HEK293T (cell line): ENCODE measurements at regions not wholly inside any gene's neighbourhood (a gene's known extent, or its start where the extent isn't known, plus 50 kb on each side); places are given as distances from the start of the nearest gene placed in this dataset.

Source experiments
- ARNT ChIP-seq: fragments of 450-650 bp; IDR thresholded peaks from 2 replicates; pipeline ENCODE4 v1.6.1; 2017; ENCODE audit warnings: mild to moderate bottlenecking
- BHLHE40 ChIP-seq: fragments of 450-650 bp; IDR thresholded peaks from 2 replicates; pipeline ENCODE4 v1.6.1; 2016; ENCODE audit warnings: mild to moderate bottlenecking, moderate library complexity, borderline replicate concordance
- CTBP1 ChIP-seq: fragments of 450-650 bp; IDR thresholded peaks from 2 replicates; pipeline ENCODE4 v1.6.1; 2016; ENCODE audit warnings: borderline replicate concordance
- ELF4 ChIP-seq: fragments of 450-650 bp; IDR thresholded peaks from 2 replicates; pipeline ENCODE4 v1.6.1; 2017; ENCODE audit warnings: antibody characterized with exemption
- FOXA1 ChIP-seq: fragments of 450-650 bp; IDR thresholded peaks from 2 replicates; pipeline ENCODE4 v1.6.1; 2016; ENCODE audit warnings: mild to moderate bottlenecking
- FOXK2 ChIP-seq: fragments of 450-650 bp; IDR thresholded peaks from 2 replicates; pipeline ENCODE4 v1.6.1; 2016; ENCODE audit warnings: mild to moderate bottlenecking
- FOXM1 ChIP-seq: fragments of 450-650 bp; IDR thresholded peaks from 2 replicates; pipeline ENCODE4 v1.6.1; 2017; ENCODE audit warnings: mild to moderate bottlenecking, borderline replicate concordance
- L3MBTL2 ChIP-seq: fragments of 450-650 bp; conservative IDR thresholded peaks from 2 replicates; pipeline ENCODE4 v1.6.1; 2016; ENCODE audit warnings: mild to moderate bottlenecking
- LEF1 ChIP-seq: fragments of 450-650 bp; IDR thresholded peaks from 2 replicates; pipeline ENCODE4 v1.6.1; 2017; ENCODE audit warnings: mild to moderate bottlenecking, borderline replicate concordance
- SP1 ChIP-seq: fragments of 450-650 bp; IDR thresholded peaks from 2 replicates; pipeline ENCODE4 v1.6.1; 2017
- SUZ12 ChIP-seq: fragments of 450-650 bp; IDR thresholded peaks from 2 replicates; pipeline ENCODE4 v1.6.1; 2016; ENCODE audit warnings: mild to moderate bottlenecking
- TARDBP ChIP-seq: fragments of 450-650 bp; IDR thresholded peaks from 2 replicates; pipeline ENCODE4 v1.6.1; 2016

DNA sequence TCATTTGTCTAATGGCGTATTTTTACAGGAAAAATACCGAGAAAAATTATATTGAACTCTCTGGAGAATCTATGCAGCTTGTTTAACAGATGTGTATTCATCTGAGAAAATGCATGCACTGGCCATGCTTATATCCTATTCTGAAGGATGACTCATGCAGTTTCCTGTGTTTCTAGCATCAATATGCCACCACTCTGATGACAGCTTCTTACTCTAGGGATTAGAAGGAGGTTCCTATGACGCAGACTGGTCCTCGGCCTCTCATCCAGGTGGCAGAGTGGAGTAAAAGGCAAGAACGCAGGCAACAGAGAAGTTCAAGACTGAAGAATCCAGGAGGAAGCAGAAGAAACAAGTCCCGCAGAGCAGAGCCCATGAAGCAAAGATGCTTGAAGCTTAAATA, 910.0 kb upstream of the ROBO1 start:
- TF ChIP-seq ELF4 (no peak), FOXM1 (no peak), CTBP1 (no peak), SP1 (no peak), LEF1 (no peak), BHLHE40 (no peak), TARDBP (no peak), ARNT (no peak), FOXK2 (no peak), L3MBTL2 (no peak), FOXA1 (no peak), SUZ12 (no peak)
